Caco-2 (cell line): ENCODE measurements at regions not wholly inside any gene's neighbourhood (a gene's known extent, or its start where the extent isn't known, plus 50 kb on each side); places are given as distances from the start of the nearest gene placed in this dataset.

Source experiments
- BruUV-seq: library from RNA; stranded (reverse); fragments of 400-500 nt; replicated peaks from 2 replicates; lab custom pipeline; 2021; lab: Mats Ljungman, UMichigan
- CTCF ChIA-PET: fragments of 300-600 bp; sonication (Branson Sonifier 250); formaldehyde crosslinking; loops from one replicate; lab custom pipeline; 2022; ENCODE audit warnings: antibody characterized with exemption; lab: Charles Lee
- POLR2A ChIA-PET: fragments of 300-600 bp; sonication (Branson Sonifier 250); formaldehyde crosslinking; loops from one replicate; lab custom pipeline; 2022; ENCODE audit warnings: antibody characterized with exemption; lab: Charles Lee
- DNase-seq, 2 experiments: peaks; one replicate each; pipeline versions ENCODE4 v3.0.0 to v3.0.0-alpha.2; 2020 to 2022
- H3K27me3 ChIP-seq: replicated peaks from 2 replicates; pipeline ENCODE4 v1.6.0; 2011; ENCODE audit warnings: low read length; ENCODE audit not compliant: control insufficient read depth, insufficient read depth
- H3K36me3 ChIP-seq: 2 replicates; pipeline ENCODE4 v1.5.1; 2011; ENCODE audit warnings: low read length; ENCODE audit not compliant: control insufficient read depth, insufficient read depth
- H3K4me1 ChIP-seq: fragments of 250-450 bp; sonication (Bioruptor Pico); 2 replicates; pipeline ENCODE4 v1.5.1; 2020; ENCODE audit warnings: mild to moderate bottlenecking
- H3K4me3 ChIP-seq: 2 replicates; pipeline ENCODE4 v1.5.1; 2011; ENCODE audit warnings: low read depth, mild to moderate bottlenecking, control low read depth, low read length
- H3K9me3 ChIP-seq: fragments of 250-450 bp; sonication (Bioruptor Pico); 2 replicates; pipeline ENCODE4 v1.5.1; 2020; ENCODE audit warnings: mild to moderate bottlenecking, moderate library complexity
- H3K27ac Mint-ChIP-seq: one replicate; pipeline ENCODE4 v1.8.0; 2022; ENCODE audit warnings: mixed read lengths; ENCODE audit not compliant: unreplicated experiment
- H3K27me3 Mint-ChIP-seq: one replicate; pipeline ENCODE4 v1.8.0; 2022; ENCODE audit warnings: mixed read lengths; ENCODE audit not compliant: insufficient read depth, unreplicated experiment
- H3K36me3 Mint-ChIP-seq: one replicate; pipeline ENCODE4 v1.8.0; 2022; ENCODE audit warnings: mild to moderate bottlenecking, mixed read lengths; ENCODE audit not compliant: insufficient read depth, unreplicated experiment
- H3K4me1 Mint-ChIP-seq: one replicate; pipeline ENCODE4 v1.8.0; 2022; ENCODE audit warnings: low read depth, mixed read lengths; ENCODE audit not compliant: unreplicated experiment
- H3K4me3 Mint-ChIP-seq: one replicate; pipeline ENCODE4 v1.8.0; 2022; ENCODE audit warnings: mild to moderate bottlenecking, moderate library complexity, mixed read lengths; ENCODE audit not compliant: unreplicated experiment
- H3K9me3 Mint-ChIP-seq: one replicate; pipeline ENCODE4 v1.8.0; 2022; ENCODE audit warnings: mixed read lengths; ENCODE audit not compliant: unreplicated experiment
- intact Hi-C: fragments of 100-400 bp; cut with micrococcal nuclease; formaldehyde crosslinking; loops from one replicate; pipeline ENCODE4 v1.10.0; 2022; ENCODE audit not compliant: unreplicated experiment
- TF ChIP-seq, protein P1 (sequence below), 2 experiments: fragments of 200-600 bp in 1 of 2; IDR thresholded peaks; 1 replicate in 1 of 2; 2 replicates in 1 of 2; pipeline versions ENCODE4 v1.5.1 to v1.8.0; 2011 to 2022; ENCODE audit warnings: antibody characterized with exemption in 1 of 2, control low read depth in 1 of 2, inconsistent platforms in 1 of 2, low read depth in 1 of 2, low read length in 1 of 2, mild to moderate bottlenecking in 1 of 2, moderate library complexity in 1 of 2; ENCODE audit not compliant: insufficient read depth in 1 of 2, severe bottlenecking in 1 of 2, unreplicated experiment in 1 of 2

DNA sequence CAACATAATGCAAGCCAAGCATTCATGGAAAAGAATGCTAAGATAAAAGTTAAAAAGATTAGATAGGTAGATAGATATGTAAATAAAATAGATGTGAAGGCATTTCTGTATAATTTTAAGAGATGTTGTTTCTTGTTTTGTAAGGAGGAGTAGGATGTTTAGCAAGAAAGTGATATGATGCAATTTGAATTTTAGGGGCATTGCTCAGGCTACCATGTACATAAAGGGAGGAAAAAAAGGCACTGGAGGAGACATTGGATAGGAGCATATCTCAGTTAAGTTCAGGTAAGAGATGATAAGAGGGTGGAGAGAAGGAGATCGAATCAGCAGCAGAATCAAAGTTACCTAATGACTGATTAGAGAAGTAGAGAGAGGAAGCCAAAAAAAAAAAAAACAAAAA is 194.7 kb downstream of the TENT5A start:
- Mint-ChIP-seq H3K4me1 (peaks cover 8% of the 10 kb centered on the region), H3K36me3 (no peaks in the 10 kb centered on the region)
- POLR2A ChIA-PET, result no interaction called here

DNA sequence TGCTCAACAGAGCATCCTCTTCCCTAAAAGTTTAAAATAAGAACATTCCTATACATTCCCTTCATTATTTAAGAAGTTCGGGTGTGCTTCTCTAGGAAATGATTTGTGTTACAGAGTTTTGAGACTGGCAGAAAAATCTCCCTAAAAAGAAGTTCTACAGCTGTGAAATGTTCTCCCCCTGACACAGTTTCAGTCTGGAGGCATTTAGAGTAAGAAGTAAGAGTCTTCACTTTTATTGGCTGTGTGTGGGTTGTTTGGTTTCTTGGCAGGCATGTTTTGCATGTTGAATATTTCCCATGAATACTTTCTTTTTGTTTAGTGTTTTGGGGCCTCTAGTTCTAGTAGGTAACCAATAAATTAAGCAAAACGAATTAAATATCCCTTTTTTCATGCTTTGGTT is 195.9 kb downstream of the TENT5A start:
- intact Hi-C loops, result no loop called here
- H3K36me3 ChIP-seq, result no peaks in the 10 kb centered on the region
- no peaks in the 10 kb centered on the region for H3K36me3 Mint-ChIP-seq
- no peaks in the 10 kb centered on the region for H3K27me3 ChIP-seq
- no peaks in the 10 kb centered on the region for H3K9me3 Mint-ChIP-seq
- ChIA-PET CTCF (no interaction called here), POLR2A (no interaction called here)
- no peaks in the 10 kb centered on the region for H3K27me3 Mint-ChIP-seq
- H3K4me3 Mint-ChIP-seq, result no peak overlapping the region
- BruUV-seq, result no TSS peak
- peaks cover 55% of the 10 kb centered on the region for H3K4me1 ChIP-seq
- DNase-seq, result no peak
- H3K4me3 ChIP-seq, result no peak overlapping the region
- no peaks in the 10 kb centered on the region for H3K9me3 ChIP-seq
- peaks cover 15% of the 10 kb centered on the region for H3K4me1 Mint-ChIP-seq
- no peak overlapping the region for H3K27ac Mint-ChIP-seq
- TF ChIP-seq, protein P1, sequence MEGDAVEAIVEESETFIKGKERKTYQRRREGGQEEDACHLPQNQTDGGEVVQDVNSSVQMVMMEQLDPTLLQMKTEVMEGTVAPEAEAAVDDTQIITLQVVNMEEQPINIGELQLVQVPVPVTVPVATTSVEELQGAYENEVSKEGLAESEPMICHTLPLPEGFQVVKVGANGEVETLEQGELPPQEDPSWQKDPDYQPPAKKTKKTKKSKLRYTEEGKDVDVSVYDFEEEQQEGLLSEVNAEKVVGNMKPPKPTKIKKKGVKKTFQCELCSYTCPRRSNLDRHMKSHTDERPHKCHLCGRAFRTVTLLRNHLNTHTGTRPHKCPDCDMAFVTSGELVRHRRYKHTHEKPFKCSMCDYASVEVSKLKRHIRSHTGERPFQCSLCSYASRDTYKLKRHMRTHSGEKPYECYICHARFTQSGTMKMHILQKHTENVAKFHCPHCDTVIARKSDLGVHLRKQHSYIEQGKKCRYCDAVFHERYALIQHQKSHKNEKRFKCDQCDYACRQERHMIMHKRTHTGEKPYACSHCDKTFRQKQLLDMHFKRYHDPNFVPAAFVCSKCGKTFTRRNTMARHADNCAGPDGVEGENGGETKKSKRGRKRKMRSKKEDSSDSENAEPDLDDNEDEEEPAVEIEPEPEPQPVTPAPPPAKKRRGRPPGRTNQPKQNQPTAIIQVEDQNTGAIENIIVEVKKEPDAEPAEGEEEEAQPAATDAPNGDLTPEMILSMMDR (IDR thresholded peaks at IDR 0.05; ENCODE audit: insufficient read depth in 1 of 2, low read depth in 1 of 2, low read length in 1 of 2, severe bottlenecking in 1 of 2, unreplicated experiment in 1 of 2), result no peak

More for the DNA sequence above, 194.7 kb downstream of the TENT5A start:
- CTCF ChIA-PET, result no interaction called here
- H3K4me1 ChIP-seq, result peaks cover 53% of the 10 kb centered on the region
- no TSS peak for BruUV-seq
- TF ChIP-seq, protein P1 (IDR thresholded peaks at IDR 0.05; ENCODE audit: insufficient read depth in 1 of 2, low read depth in 1 of 2, low read length in 1 of 2, severe bottlenecking in 1 of 2, unreplicated experiment in 1 of 2), result no peak
- H3K9me3 ChIP-seq, result no peaks in the 10 kb centered on the region
- H3K9me3 Mint-ChIP-seq, result no peaks in the 10 kb centered on the region
- no peak for DNase-seq
- H3K27me3 Mint-ChIP-seq, result no peaks in the 10 kb centered on the region
- H3K36me3 ChIP-seq, result no peaks in the 10 kb centered on the region
- no peak overlapping the region for H3K4me3 Mint-ChIP-seq
- intact Hi-C loops, result no loop called here
- H3K27me3 ChIP-seq, result no peaks in the 10 kb centered on the region
- no peak overlapping the region for H3K27ac Mint-ChIP-seq
- H3K4me3 ChIP-seq, result no peak overlapping the region

DNA sequence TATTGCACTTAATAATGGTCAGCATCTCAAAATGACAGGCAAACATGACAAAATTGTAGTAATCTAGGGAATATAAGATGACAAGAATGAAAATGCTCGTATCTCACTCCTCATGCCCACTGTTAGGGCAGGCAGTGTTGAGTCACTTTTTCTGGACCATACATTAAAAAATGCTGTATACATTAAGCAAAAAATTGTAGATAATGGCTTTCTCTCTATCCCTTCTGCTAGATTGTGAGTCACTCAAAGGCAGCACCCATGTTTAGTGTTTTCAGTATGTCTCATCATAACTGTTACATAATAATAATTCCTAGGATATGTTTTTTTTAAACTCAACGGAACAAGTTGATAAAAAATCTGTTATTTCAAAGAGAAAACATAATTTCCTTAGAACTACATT is 199.3 kb downstream of the TENT5A start:
- H3K36me3 Mint-ChIP-seq, result no peaks in the 10 kb centered on the region
- peaks cover 53% of the 10 kb centered on the region for H3K4me1 ChIP-seq
- H3K9me3 ChIP-seq, result no peaks in the 10 kb centered on the region; the same call in 1 of the 2 replicates
- H3K27ac Mint-ChIP-seq, result no peak overlapping the region
- H3K4me3 ChIP-seq, result no peak overlapping the region
- POLR2A ChIA-PET, result no interaction called here
- intact Hi-C loops, result no loop called here
- no peak overlapping the region for H3K4me3 Mint-ChIP-seq
- H3K27me3 Mint-ChIP-seq, result no peaks in the 10 kb centered on the region
- CTCF ChIA-PET, result no interaction called here
- no peak for DNase-seq
- peaks cover 23% of the 10 kb centered on the region for H3K4me1 Mint-ChIP-seq
- H3K9me3 Mint-ChIP-seq, result no peaks in the 10 kb centered on the region
- no peaks in the 10 kb centered on the region for H3K36me3 ChIP-seq
- TF ChIP-seq, protein P1 (IDR thresholded peaks at IDR 0.05; ENCODE audit: insufficient read depth in 1 of 2, low read depth in 1 of 2, low read length in 1 of 2, severe bottlenecking in 1 of 2, unreplicated experiment in 1 of 2), result no peak
- no peaks in the 10 kb centered on the region for H3K27me3 ChIP-seq
- no TSS peak for BruUV-seq
